Thoracic aorta (tissue), 2 donors: ENCODE measurements at regions not wholly inside any gene's neighbourhood (a gene's known extent, or its start where the extent isn't known, plus 50 kb on each side); places are given as distances from the start of the nearest gene placed in this dataset.
"Not testable (repeated sequence)": the region's sequence is repeated elsewhere in the genome, so short reads cannot be mapped to it uniquely, and the experiment has no call there.

Experiments used
- ATAC-seq: fragments of 150-250 bp; one replicate; pipeline ENCODE4 v1.8.0; 2017; ENCODE audit warnings: low read depth; ENCODE audit not compliant: insufficient number of reproducible peaks, low FRiP score
- DNase-seq: peaks from one replicate; pipeline ENCODE4 v3.0.0-alpha.2; 2020; ENCODE audit warnings: low spot score
- H3K27ac ChIP-seq, 2 donors: fragments of 200-600 bp; sonication (generic); 1 replicate in 1 of 2; 2 replicates in 1 of 2; pipeline ENCODE4 v1.5.1; 2016; ENCODE audit warnings: mild to moderate bottlenecking in 2 of 2, moderate library complexity in 2 of 2
- H3K27me3 ChIP-seq: fragments of 200-600 bp; sonication (generic); replicated peaks from 2 replicates; pipeline ENCODE4 v1.6.0; 2016; ENCODE audit warnings: mild to moderate bottlenecking; ENCODE audit not compliant: insufficient read depth
- H3K36me3 ChIP-seq: fragments of 200-600 bp; sonication (generic); one replicate; pipeline ENCODE4 v1.5.1; 2016
- H3K4me1 ChIP-seq, 2 donors: fragments of 200-600 bp; sonication (generic); 1 replicate in 1 of 2; 2 replicates in 1 of 2; pipeline versions ENCODE4 v1.5.1 to v1.6.0; 2016; ENCODE audit warnings: low read depth in 2 of 2, mild to moderate bottlenecking in 1 of 2; ENCODE audit not compliant: control insufficient read depth in 1 of 2
- H3K4me3 ChIP-seq: fragments of 200-600 bp; sonication (generic); 2 replicates; pipeline ENCODE4 v1.5.1; 2016; ENCODE audit warnings: mild to moderate bottlenecking
- H3K9me3 ChIP-seq: fragments of 200-600 bp; sonication (generic); 2 replicates; pipeline ENCODE4 v1.5.1; 2016
- CTCF ChIP-seq: fragments of 200-600 bp; sonication (generic); IDR thresholded peaks from one replicate; pipeline ENCODE4 v1.5.1; 2019; ENCODE audit warnings: antibody characterized with exemption

GRCh38 chr6:837380-837779 is 144.4 kb upstream of the EXOC2 start:
- DNase-seq (no peak), ATAC-seq (no peak)
- H3K27me3 ChIP-seq, result no peaks in the 10 kb centered on the region
- H3K4me1 ChIP-seq, result no peaks in the 10 kb centered on the region
- H3K9me3 ChIP-seq, result no peaks in the 10 kb centered on the region
- no peaks in the 10 kb centered on the region for H3K36me3 ChIP-seq
- TF ChIP-seq CTCF, result no peak
- no peak overlapping the region for H3K4me3 ChIP-seq
- no peak overlapping the region for H3K27ac ChIP-seq

DNA sequence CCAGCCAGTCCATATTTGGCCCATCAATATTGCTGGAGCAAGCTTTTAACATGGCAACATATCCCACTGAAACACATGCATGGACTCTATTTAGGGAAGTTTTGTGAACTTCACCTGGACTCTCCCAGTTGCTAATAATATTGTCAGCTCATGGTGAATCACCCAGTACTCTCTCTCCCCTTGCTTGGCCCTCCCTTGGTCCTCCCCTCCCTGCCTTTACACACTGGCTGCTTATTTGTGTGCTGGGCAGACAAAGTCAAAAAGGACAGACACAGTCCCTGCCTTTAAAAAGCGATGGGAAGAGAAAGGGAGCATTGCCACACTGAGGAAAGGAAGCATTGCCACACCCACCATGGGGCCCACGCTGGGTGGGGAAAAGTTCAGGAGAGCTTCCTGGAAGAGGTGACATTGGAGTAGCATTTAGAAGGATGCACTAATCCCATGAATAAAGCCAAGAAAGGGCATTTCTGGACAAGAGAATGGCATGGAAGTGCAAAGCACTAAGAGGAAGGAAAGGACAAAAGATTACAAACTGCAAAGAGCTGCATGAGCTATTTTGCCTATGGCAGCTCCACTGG is 143.4 kb upstream of the EXOC2 start:
- DNase-seq (no peak), ATAC-seq (no peak)
- H3K36me3 ChIP-seq, result no peaks in the 10 kb centered on the region
- no peaks in the 10 kb centered on the region for H3K4me1 ChIP-seq
- H3K4me3 ChIP-seq, result no peak overlapping the region
- no peak overlapping the region for H3K27ac ChIP-seq
- H3K27me3 ChIP-seq, result no peaks in the 10 kb centered on the region
- no peaks in the 10 kb centered on the region for H3K9me3 ChIP-seq
- no peak for TF ChIP-seq CTCF

- no peak overlapping the region for H3K4me3 ChIP-seq
- H3K4me1 ChIP-seq, result no peaks in the 10 kb centered on the region
- no peaks in the 10 kb centered on the region for H3K9me3 ChIP-seq
- H3K27me3 ChIP-seq, result no peaks in the 10 kb centered on the region
- no peaks in the 10 kb centered on the region for H3K36me3 ChIP-seq
- ATAC-seq, result no peak
- no peak overlapping the region for H3K27ac ChIP-seq
- no peak for DNase-seq
- no peak for TF ChIP-seq CTCF
These were observed 142.7 kb upstream of the EXOC2 start for GRCh38 chr6:835476-836160.

GRCh38 chr6:834866-835265 is 141.9 kb upstream of the EXOC2 start:
- H3K27ac ChIP-seq, result no peak overlapping the region
- no peaks in the 10 kb centered on the region for H3K9me3 ChIP-seq
- no peaks in the 10 kb centered on the region for H3K36me3 ChIP-seq
- no peaks in the 10 kb centered on the region for H3K4me1 ChIP-seq
- H3K27me3 ChIP-seq, result no peaks in the 10 kb centered on the region
- TF ChIP-seq CTCF, result no peak
- no peak overlapping the region for H3K4me3 ChIP-seq
- no peak for ATAC-seq
- no peak for DNase-seq

DNA sequence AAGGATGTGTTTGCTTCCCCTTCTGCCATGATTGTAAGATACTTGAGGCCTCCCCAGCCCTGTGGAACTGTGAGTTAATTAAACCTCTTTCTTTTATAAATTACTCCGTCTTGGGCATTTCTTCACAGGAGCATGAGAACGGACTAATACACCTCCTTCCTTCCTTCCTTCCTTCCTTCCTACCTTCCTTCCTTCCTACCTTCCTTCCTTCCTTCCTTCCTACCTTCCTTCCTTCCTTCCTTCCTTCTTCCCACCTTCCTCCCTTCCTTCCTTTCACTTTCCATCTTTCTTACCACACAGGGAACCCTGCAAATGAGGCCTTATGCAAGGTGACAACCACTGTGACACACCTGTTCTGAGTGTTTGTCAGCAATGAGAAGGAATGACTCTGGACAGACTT is 141.3 kb upstream of the EXOC2 start:
- Histone ChIP-seq H3K27me3 (no peaks in the 10 kb centered on the region), H3K9me3 (no peaks in the 10 kb centered on the region), H3K36me3 (no peaks in the 10 kb centered on the region), H3K4me1 (no peaks in the 10 kb centered on the region), H3K4me3 (no peak overlapping the region), H3K27ac (no peak overlapping the region)
- ATAC-seq (no peak), DNase-seq (no peak)
- TF ChIP-seq CTCF, result no peak

DNA sequence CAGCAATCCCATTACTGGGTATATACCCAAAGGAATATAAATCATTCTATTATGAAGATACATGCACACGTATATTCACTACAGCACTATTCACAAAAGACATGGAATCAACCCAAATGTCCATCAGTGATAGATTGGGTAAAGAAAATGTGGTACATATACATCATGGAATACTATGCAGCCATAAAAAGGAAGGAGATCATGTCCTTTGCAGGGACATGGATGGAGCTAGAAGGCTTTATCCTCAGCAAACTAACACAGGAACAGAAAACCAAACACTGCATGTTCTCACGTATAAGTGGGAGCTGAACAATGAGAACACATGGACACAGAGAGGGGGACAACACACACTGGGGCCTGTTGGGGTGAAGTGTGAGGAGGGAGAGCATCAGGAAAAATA is 139.9 kb upstream of the EXOC2 start:
- not testable (repeated sequence) for DNase-seq, H3K27me3 ChIP-seq, H3K9me3 ChIP-seq, ATAC-seq, H3K4me1 ChIP-seq, H3K4me3 ChIP-seq, H3K36me3 ChIP-seq, H3K27ac ChIP-seq
